HUES64 (cell line): ENCODE measurements at regions not wholly inside any gene's neighbourhood (a gene's known extent, or its start where the extent isn't known, plus 50 kb on each side); places are given as distances from the start of the nearest gene placed in this dataset.

Experiments
- H3K27ac ChIP-seq: 2 replicates; pipeline ENCODE4 v1.7.0; 2013; ENCODE audit warnings: low read depth, low read length, inconsistent platforms
- H3K27me3 ChIP-seq: 2 replicates; pipeline ENCODE4 v1.6.1; 2013; ENCODE audit warnings: mild to moderate bottlenecking, low read length; ENCODE audit not compliant: insufficient read depth
- H3K36me3 ChIP-seq: 2 replicates; pipeline ENCODE4 v1.6.1; 2013; ENCODE audit warnings: mild to moderate bottlenecking, low read length; ENCODE audit not compliant: insufficient read depth
- H3K4me1 ChIP-seq: 2 replicates; pipeline ENCODE4 v1.6.1; 2013; ENCODE audit warnings: mild to moderate bottlenecking, low read length, moderate library complexity; ENCODE audit not compliant: insufficient read depth
- H3K4me3 ChIP-seq: 2 replicates; pipeline ENCODE4 v1.5.1; 2013; ENCODE audit warnings: mild to moderate bottlenecking, low read length, moderate library complexity
- H3K9ac ChIP-seq: 2 replicates; pipeline ENCODE4 v1.6.1; 2013; ENCODE audit warnings: mild to moderate bottlenecking, low read depth, low read length
- H3K9me3 ChIP-seq: 2 replicates; pipeline ENCODE4 v1.6.1; 2013; ENCODE audit warnings: low read depth, low read length; ENCODE audit not compliant: insufficient read depth
- WGBS: fragments of 150-250, 120-280 bp; methylation state at CpG from one replicate; pipeline ENCODE4 v1.1.7; 2013; ENCODE audit warnings: missing lambda C conversion rate; 5-methylcytosine and 5-hydroxymethylcytosine counted together

DNA sequence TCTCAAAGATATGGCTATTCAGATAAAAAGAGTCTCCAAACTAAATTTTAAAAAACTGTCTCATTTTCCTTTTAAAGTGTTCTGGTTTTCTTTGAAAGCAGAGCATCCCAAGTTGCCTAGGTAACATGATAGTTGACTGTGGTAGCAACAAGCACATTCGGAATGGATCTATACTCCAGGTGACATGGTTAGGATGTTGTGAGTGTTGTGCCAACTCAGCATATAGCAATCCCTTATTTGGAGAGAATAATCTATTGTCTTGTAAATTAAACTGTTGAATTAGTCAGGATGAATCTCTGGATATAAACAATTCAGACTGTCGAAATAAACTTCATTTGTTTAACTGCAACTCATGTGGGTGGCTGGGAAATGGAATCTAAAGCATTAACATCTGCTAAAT is 418.6 kb downstream of the TUSC7 start:
- Histone ChIP-seq H3K9ac (no peak overlapping the region), H3K4me3 (no peak overlapping the region), H3K36me3 (no peaks in the 10 kb centered on the region), H3K27me3 (no peaks in the 10 kb centered on the region), H3K4me1 (no peaks in the 10 kb centered on the region; the same call in 1 of the 2 replicates), H3K9me3 (no peaks in the 10 kb centered on the region), H3K27ac (no peak overlapping the region)
- WGBS, result 98% methylated on average over 2 of the region's 2 CpGs

DNA sequence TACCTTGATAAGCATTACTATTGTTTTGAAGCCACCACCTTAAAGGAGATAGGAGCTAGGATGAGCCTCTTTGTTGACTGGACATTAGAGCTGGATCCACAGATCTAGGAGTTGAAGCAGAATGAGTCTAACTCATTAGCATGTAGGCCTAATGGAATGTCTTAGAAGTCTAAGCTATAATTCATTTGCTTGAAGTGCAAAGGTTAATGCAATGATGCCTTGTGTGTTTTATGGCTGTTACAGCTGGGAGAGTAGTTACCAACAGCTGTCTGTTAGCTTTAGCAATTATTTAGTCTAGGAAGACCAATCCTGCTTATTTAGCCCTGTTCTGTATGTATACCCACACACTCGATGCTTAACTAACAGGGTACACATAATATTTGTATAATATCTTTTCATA is 419.3 kb downstream of the TUSC7 start:
- Histone ChIP-seq H3K9me3 (no peaks in the 10 kb centered on the region), H3K9ac (no peak overlapping the region), H3K27me3 (no peaks in the 10 kb centered on the region), H3K4me1 (no peaks in the 10 kb centered on the region; the same call in 1 of the 2 replicates), H3K36me3 (no peaks in the 10 kb centered on the region), H3K27ac (no peak overlapping the region), H3K4me3 (no peak overlapping the region)
- WGBS, result no CpG with 5 or more reads among the region's 1 CpG

DNA sequence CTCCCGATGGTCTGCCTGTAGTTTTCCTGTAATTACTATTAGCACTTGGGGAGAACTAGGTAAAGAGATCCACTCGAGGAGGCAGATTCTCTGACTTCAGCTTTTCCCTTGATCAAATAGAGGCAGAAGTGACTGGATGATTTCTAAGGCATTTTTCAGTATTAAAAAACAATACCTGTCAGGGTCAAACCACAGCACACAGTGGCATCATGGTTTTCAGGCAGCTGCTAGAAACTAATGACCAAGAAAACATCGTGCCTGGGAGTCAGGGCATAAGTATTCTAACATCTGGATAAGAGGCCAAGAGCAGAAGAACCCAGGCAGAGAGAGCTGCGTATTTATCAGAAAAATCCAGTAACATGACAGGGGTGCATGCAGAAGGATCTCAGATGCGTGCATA is 419.9 kb downstream of the TUSC7 start:
- no peaks in the 10 kb centered on the region for H3K36me3 ChIP-seq
- H3K9me3 ChIP-seq, result no peaks in the 10 kb centered on the region
- no peaks in the 10 kb centered on the region for H3K4me1 ChIP-seq
- no peaks in the 10 kb centered on the region for H3K27me3 ChIP-seq
- 74% methylated on average over 5 of the region's 5 CpGs for WGBS
- H3K27ac ChIP-seq, result no peak overlapping the region
- H3K4me3 ChIP-seq, result no peak overlapping the region
- H3K9ac ChIP-seq, result no peak overlapping the region

DNA sequence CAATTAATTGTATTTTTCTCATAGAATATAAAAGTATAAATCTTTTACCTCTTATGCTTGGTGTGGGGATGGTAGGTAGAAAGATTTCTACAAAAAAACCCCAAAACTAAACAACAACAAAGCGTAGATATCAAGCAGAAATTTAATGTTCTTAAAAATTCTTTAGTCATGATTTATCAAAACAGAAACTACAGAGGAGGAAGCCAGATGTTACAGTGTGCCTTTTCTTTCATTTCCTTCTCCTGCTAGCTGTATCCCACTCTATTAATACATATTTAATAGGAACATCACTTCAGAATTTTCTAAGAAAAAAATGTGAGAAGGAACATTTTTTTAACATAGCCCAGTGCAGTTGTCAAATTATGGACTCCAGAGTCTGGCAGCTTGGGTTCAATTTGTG is 420.6 kb downstream of the TUSC7 start:
- no CpG with 5 or more reads among the region's 1 CpG for WGBS
- Histone ChIP-seq H3K36me3 (no peaks in the 10 kb centered on the region), H3K4me3 (no peak overlapping the region), H3K27me3 (no peaks in the 10 kb centered on the region), H3K9me3 (no peaks in the 10 kb centered on the region), H3K27ac (no peak overlapping the region), H3K4me1 (no peaks in the 10 kb centered on the region), H3K9ac (no peak overlapping the region)

DNA sequence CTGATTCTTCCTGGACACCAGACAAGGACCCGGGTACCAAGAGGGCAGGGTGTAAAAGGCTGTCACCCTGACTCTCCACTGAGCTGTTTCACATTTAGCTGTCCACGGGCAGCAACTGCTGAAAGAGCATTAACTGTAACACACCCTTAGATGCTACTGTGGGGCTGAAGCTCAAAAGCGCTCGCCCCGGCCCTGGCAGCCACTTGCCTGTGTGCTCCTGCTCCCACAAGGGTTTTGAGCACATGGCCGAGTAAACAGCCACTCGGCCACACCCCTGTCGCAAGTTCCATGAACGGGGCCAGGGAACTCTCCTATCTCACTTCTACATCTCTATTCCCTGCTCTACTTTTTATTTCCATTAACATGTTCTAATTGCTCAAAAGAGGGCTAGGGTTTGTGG is 421.7 kb downstream of the TUSC7 start:
- no peak overlapping the region for H3K9ac ChIP-seq
- no peaks in the 10 kb centered on the region for H3K27me3 ChIP-seq
- H3K36me3 ChIP-seq, result no peaks in the 10 kb centered on the region
- no peaks in the 10 kb centered on the region for H3K4me1 ChIP-seq
- no peak overlapping the region for H3K4me3 ChIP-seq
- no peak overlapping the region for H3K27ac ChIP-seq
- WGBS, result 90% methylated on average over 9 of the region's 9 CpGs
- H3K9me3 ChIP-seq, result no peaks in the 10 kb centered on the region

DNA sequence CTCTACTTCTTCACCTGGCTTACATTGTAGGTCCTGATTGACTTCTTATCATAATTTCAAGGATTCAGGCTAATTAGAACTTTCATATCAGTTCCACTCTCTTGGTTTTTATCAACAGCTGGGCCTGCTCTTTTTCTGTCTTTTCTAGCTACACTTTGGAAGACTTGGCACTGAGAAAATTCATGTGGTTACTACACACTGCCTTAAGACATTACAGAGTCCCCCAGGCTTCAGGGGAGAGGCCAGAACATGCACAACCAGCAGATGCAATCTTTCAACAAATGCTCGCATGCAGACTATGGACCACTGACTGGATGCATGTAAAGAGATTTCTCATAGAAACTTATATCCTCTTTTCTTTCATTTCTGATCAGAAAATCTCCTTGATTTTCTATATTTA is 423.5 kb downstream of the TUSC7 start:
- Histone ChIP-seq H3K4me3 (no peak overlapping the region), H3K4me1 (no peaks in the 10 kb centered on the region), H3K36me3 (no peaks in the 10 kb centered on the region), H3K27me3 (no peaks in the 10 kb centered on the region), H3K9me3 (no peaks in the 10 kb centered on the region), H3K9ac (no peak overlapping the region), H3K27ac (no peak overlapping the region)
- 100% methylated on average over 1 of the region's 1 CpG for WGBS

DNA sequence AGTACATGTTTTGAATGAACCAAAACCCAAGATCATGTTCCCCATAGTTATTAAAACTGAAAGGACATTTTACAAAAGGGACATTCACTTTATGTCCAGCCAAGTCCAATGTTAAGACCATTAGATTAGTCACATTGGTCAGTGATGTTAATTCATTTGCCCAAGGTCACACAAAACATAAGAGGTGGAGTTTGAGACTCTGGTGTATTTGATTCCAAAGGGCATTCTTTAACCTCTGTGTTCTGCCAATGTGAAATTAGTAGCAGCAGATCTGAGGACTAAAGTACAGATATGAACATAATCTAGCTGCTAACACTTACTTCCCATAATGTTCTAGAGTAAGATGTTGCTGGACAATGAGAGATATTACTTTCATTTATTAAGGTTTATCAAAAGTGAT is 425.6 kb downstream of the TUSC7 start:
- H3K36me3 ChIP-seq, result no peaks in the 10 kb centered on the region
- no peak overlapping the region for H3K27ac ChIP-seq
- no peaks in the 10 kb centered on the region for H3K4me1 ChIP-seq
- H3K27me3 ChIP-seq, result no peaks in the 10 kb centered on the region
- no peaks in the 10 kb centered on the region for H3K9me3 ChIP-seq
- no peak overlapping the region for H3K4me3 ChIP-seq
- H3K9ac ChIP-seq, result no peak overlapping the region

DNA sequence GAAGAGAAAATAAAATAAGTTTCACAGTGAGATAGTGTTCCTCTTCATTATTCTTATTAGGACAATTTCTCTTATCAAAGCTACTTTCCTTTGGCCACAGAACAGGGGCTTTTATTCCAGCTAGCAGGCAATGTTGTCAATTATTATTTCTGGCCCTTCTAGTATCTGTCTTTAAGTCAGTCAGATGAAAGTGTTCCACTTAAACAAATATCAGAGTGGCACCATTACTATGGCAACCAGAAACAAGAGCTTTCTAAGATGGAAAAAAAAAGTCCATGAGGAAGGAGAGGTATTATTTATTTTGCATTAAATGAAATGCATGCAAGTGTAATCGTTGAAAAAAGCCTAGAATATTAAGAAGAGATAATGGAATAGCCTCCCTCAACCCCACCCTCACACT is 426.4 kb downstream of the TUSC7 start:
- Histone ChIP-seq H3K4me1 (no peaks in the 10 kb centered on the region), H3K27ac (no peak overlapping the region), H3K9ac (no peak overlapping the region), H3K27me3 (no peaks in the 10 kb centered on the region), H3K36me3 (no peaks in the 10 kb centered on the region), H3K4me3 (no peak overlapping the region), H3K9me3 (no peaks in the 10 kb centered on the region)
- 71% methylated on average over 1 of the region's 1 CpG for WGBS

DNA sequence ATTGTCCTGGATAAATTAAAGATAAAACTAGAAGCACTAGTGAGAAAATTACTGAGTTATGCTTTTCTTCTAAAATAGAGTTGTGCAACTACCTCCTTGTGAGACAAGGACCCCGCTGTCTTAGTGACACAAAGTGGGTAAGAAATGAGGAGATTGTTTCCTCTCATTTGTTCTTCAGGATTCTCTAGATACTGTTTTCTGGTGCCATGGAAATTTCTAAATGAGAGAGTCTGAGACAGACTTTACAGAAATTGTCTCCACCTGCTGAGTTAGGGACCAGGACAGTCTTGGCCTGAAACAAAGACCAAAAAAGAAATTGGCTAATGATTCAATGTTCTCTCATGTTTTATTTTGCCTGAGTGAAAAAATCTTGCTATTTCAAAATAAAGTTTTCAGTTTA is 427.5 kb downstream of the TUSC7 start:
- Histone ChIP-seq H3K4me1 (0 out of 2 replicates have a peak, but pooled peaks cover 3% of the 10 kb centered on the region), H3K27me3 (no peaks in the 10 kb centered on the region), H3K4me3 (no peak overlapping the region), H3K9ac (no peak overlapping the region), H3K36me3 (no peaks in the 10 kb centered on the region), H3K27ac (no peak overlapping the region), H3K9me3 (no peaks in the 10 kb centered on the region)
- 91% methylated on average over 1 of the region's 1 CpG for WGBS

DNA sequence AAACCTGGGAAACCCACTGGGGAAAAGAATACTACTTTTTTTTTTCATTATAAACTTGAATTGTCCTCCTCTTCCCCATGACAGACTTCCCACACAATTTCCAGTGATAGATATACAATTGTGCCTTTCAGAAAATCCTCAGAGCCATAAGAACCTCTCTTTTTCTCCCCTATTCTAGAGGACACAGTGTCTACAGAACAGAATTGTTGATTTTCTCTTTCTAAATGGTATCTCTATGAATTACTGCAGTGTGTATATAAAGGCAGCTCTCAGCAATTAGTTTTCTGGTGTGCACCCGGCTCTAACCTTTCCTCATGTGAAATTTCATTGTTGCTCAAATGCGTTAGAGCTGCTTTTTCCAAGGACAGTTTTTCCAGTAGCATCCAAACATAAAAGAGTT is 430.1 kb downstream of the TUSC7 start:
- no peaks in the 10 kb centered on the region for H3K9me3 ChIP-seq
- H3K36me3 ChIP-seq, result no peaks in the 10 kb centered on the region
- H3K9ac ChIP-seq, result no peak overlapping the region
- WGBS, result 92% methylated on average over 2 of the region's 2 CpGs
- H3K27ac ChIP-seq, result no peak overlapping the region
- H3K4me1 ChIP-seq, result 0 out of 2 replicates have a peak, but pooled peaks cover 5% of the 10 kb centered on the region
- no peaks in the 10 kb centered on the region for H3K27me3 ChIP-seq
- H3K4me3 ChIP-seq, result no peak overlapping the region

DNA sequence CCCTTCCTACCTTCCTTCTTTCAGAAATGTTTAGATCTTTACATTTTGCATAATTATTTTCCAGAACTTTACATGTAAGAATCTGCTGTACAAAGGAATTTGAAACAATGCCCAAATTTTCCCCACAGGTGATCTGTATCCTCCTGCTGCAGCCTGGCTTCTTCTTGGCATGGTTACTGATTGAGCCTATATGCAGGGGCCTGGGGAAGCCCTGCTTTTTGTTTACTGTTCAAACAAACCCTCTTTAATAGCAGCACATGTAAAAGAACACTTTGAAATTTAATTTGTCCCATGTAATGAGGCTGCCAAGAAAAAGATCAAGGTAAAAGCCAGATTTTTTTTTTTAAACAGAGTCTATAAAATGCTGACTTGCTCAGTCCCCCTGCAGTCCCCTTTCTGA is 432.2 kb downstream of the TUSC7 start:
- H3K9ac ChIP-seq, result no peak overlapping the region
- no peaks in the 10 kb centered on the region for H3K36me3 ChIP-seq
- no peaks in the 10 kb centered on the region for H3K9me3 ChIP-seq
- H3K27me3 ChIP-seq, result no peaks in the 10 kb centered on the region
- no peak overlapping the region for H3K27ac ChIP-seq
- peaks cover 16% of the 10 kb centered on the region for H3K4me1 ChIP-seq
- H3K4me3 ChIP-seq, result no peak overlapping the region

DNA sequence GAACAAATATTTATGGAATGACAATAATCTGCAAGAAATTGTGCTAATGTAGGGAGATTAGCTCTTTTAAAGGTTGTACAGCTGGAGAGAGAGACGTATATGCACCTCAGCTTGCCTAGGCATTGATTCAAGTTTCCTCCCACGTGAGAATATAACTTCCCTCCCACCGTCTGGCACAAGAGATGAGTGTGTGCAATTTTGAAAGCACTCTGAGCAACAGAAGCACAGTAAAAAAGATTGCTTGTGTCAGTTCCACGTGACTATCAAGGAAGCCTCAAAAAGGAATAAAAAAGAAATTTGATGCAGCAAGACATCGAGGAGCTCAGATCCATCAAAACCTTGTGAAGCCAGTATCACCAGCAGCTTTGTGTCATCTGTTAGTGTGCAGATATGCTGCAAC is 435.3 kb downstream of the TUSC7 start:
- H3K4me3 ChIP-seq, result no peak overlapping the region
- H3K9ac ChIP-seq, result no peak overlapping the region
- no peak overlapping the region for H3K27ac ChIP-seq
- H3K9me3 ChIP-seq, result no peaks in the 10 kb centered on the region
- no peaks in the 10 kb centered on the region for H3K27me3 ChIP-seq
- peaks cover 29% of the 10 kb centered on the region for H3K4me1 ChIP-seq
- no peaks in the 10 kb centered on the region for H3K36me3 ChIP-seq
- 94% methylated on average over 5 of the region's 5 CpGs for WGBS
